H1 (cell line): ENCODE measurements at regions not wholly inside any gene's neighbourhood (a gene's known extent, or its start where the extent isn't known, plus 50 kb on each side); places are given as distances from the start of the nearest gene placed in this dataset.

Experiments used
- CHD1 ChIP-seq: IDR thresholded peaks from 2 replicates; pipeline ENCODE4 v1.6.1; 2012; ENCODE audit warnings: low read depth, low read length, improper control_type of control experiment
- EZH2 ChIP-seq: fragments of 200-600 bp; sonication (generic); IDR thresholded peaks from 2 replicates; pipeline ENCODE4 v1.7.1; 2012; ENCODE audit warnings: low read depth, mild to moderate bottlenecking, moderate library complexity, low read length, inconsistent platforms; ENCODE audit not compliant: severe bottlenecking
- POLR2A ChIP-seq, 2 experiments: IDR thresholded peaks; 1 replicate in 1 of 2; 2 replicates in 1 of 2; pipeline ENCODE4 v1.6.1; 2011; ENCODE audit warnings: low read depth in 2 of 2, low read length in 2 of 2, mild to moderate bottlenecking in 2 of 2; ENCODE audit errors: control extremely low read depth in 1 of 2
- POLR2AphosphoS5 ChIP-seq: IDR thresholded peaks from 2 replicates; pipeline ENCODE4 v1.6.1; 2011; ENCODE audit warnings: low read depth, low read length
- RBBP5 ChIP-seq: IDR thresholded peaks from 2 replicates; pipeline ENCODE4 v1.7.1; 2012; ENCODE audit warnings: low read depth, mild to moderate bottlenecking, inconsistent platforms, low read length, moderate library complexity, borderline replicate concordance
- SP1 ChIP-seq: IDR thresholded peaks from 2 replicates; pipeline ENCODE4 v1.6.1; 2011; ENCODE audit warnings: low read depth, low read length
- TAF1 ChIP-seq: IDR thresholded peaks from 2 replicates; pipeline ENCODE4 v1.6.1; 2011; ENCODE audit warnings: mild to moderate bottlenecking, low read depth, low read length
- TAF7 ChIP-seq: optimal IDR thresholded peaks from 2 replicates; pipeline ENCODE3; 2011; ENCODE audit warnings: low read depth, mild to moderate bottlenecking, inconsistent platforms, low read length, moderate library complexity, borderline replicate concordance
- ZNF274 ChIP-seq: IDR thresholded peaks from 2 replicates; pipeline ENCODE4 v1.7.0; 2012; ENCODE audit warnings: low read length, borderline replicate concordance; ENCODE audit errors: extremely low read depth
- TF ChIP-seq, protein P1 (sequence below), 3 experiments: IDR thresholded peaks; 1 replicate in 2 of 3; 2 replicates in 1 of 3; pipeline versions ENCODE4 v1.5.1 to v1.6.1; 2011; ENCODE audit warnings: low read length in 3 of 3, mild to moderate bottlenecking in 3 of 3, inconsistent platforms in 2 of 3, low read depth in 1 of 3, moderate library complexity in 1 of 3; ENCODE audit not compliant: insufficient read depth in 1 of 3; ENCODE audit errors: control extremely low read depth in 1 of 3

DNA sequence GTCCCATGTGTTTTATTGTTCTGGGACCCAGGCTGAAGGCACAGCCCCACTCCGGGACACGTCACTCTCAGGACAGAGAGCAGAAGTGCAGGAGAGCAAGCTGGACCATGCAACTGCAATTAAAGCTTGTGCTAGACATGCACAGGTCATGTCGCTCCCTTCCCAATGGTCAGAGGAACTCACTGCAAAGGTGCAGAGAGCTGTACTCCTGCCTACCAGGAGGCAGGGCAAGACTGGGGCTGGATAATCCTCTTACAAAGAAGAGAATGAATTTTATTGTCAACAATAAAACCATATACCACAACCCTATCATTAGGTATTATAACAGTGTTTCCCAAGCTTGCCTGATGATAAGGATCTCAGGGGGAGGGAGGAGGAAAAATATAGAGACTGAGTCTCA, 74.0 kb upstream of the NEK6 start:
- TF ChIP-seq, protein P1, sequence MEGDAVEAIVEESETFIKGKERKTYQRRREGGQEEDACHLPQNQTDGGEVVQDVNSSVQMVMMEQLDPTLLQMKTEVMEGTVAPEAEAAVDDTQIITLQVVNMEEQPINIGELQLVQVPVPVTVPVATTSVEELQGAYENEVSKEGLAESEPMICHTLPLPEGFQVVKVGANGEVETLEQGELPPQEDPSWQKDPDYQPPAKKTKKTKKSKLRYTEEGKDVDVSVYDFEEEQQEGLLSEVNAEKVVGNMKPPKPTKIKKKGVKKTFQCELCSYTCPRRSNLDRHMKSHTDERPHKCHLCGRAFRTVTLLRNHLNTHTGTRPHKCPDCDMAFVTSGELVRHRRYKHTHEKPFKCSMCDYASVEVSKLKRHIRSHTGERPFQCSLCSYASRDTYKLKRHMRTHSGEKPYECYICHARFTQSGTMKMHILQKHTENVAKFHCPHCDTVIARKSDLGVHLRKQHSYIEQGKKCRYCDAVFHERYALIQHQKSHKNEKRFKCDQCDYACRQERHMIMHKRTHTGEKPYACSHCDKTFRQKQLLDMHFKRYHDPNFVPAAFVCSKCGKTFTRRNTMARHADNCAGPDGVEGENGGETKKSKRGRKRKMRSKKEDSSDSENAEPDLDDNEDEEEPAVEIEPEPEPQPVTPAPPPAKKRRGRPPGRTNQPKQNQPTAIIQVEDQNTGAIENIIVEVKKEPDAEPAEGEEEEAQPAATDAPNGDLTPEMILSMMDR (IDR thresholded peaks at IDR 0.05; ENCODE audit: control extremely low read depth in 1 of 3, insufficient read depth in 1 of 3, low read depth in 1 of 3, low read length in 3 of 3): no peak
- TF ChIP-seq POLR2A (IDR thresholded peaks at IDR 0.05; ENCODE audit: control extremely low read depth in 1 of 2, low read depth in 2 of 2, low read length in 2 of 2) (no peak), EZH2 (no peak), TAF7 (no peak), SP1 (no peak), POLR2AphosphoS5 (no peak), CHD1 (no peak), RBBP5 (no peak), ZNF274 (no peak), TAF1 (no peak)
